ENCODE measurements at regions not wholly inside any gene's neighbourhood (a gene's known extent, or its start where the extent isn't known, plus 50 kb on each side); places are given as distances from the start of the nearest gene placed in this dataset.
A peak's percentile ranks its signal among the peaks of the same experiment; 100 is the strongest.

DNA sequence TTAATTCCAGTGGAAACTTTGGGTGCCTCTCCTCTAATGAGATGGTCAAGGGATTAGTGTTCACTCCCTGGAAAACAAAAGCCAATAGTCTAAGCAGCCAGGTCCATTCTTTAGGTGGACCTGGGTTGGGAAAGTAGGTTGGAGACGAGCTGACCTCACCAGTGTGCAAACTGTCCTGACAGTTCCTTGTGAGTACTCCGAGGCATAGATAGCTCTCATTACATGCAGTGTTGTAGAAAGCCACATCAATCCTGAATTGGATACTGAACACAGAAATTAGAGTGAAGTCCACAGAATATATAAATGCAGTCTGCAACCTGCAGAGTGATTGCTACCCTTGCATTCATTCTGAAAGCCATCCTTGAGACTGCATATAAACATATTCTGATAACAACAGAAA is 675.1 kb upstream of the CXADR start:
- Histone ChIP-seq H2BK12ac (ENCODE audit: low read length) (no peak overlapping the region), H2BK5ac (ENCODE audit: low read depth, low read length, poor library complexity) (no peak overlapping the region), H2BK120ac (ENCODE audit: insufficient read depth, low read length, poor library complexity) (no peak overlapping the region), H4K12ac (ENCODE audit: low read depth, low read length) (no peak overlapping the region), H3K4me2 (ENCODE audit: low read length) (no peak overlapping the region), H2AK5ac (ENCODE audit: low read length) (no peak overlapping the region), H3K4ac (ENCODE audit: low read depth, low read length) (no peak overlapping the region), H4K8ac (ENCODE audit: low read depth, low read length) (no peak overlapping the region), H3K4me1 (ENCODE audit: control insufficient read depth in 1 of 2, insufficient read depth in 2 of 2, low read length in 2 of 2) (no peaks in the 10 kb centered on the region), H4K91ac (ENCODE audit: low read depth, low read length) (no peak overlapping the region), H3K36me3 (ENCODE audit: control insufficient read depth in 1 of 2, insufficient read depth in 2 of 2, low read length in 2 of 2) (no peaks in the 10 kb centered on the region), H2AFZ (ENCODE audit: insufficient read depth, low read length, poor library complexity) (no peak overlapping the region), H3K14ac (ENCODE audit: low read length) (no peak overlapping the region), H3K23ac (ENCODE audit: low read length) (no peak overlapping the region), H3K79me1 (ENCODE audit: low read length) (no peaks in the 10 kb centered on the region), H3K4me3 (ENCODE audit: low read depth, low read length) (no peak overlapping the region), H3K9me3 (ENCODE audit: insufficient read depth, low read depth, low read length) (no peaks in the 10 kb centered on the region), H3K79me2 (ENCODE audit: control insufficient read depth, insufficient read depth, low read length, poor library complexity) (no peaks in the 10 kb centered on the region), H3K27me3 (ENCODE audit: insufficient read depth, low read length) (no peaks in the 10 kb centered on the region), H3K9ac (ENCODE audit: low read length) (no peak overlapping the region), H3K27ac (ENCODE audit: low read depth, low read length) (no peak overlapping the region), H3K18ac (ENCODE audit: low read length) (no peak overlapping the region)
- no peak for DNase-seq
- WGBS (ENCODE audit: extremely low coverage, insufficient coverage, insufficient read length): no CpG with 5 or more reads among the region's 2 CpGs

DNA sequence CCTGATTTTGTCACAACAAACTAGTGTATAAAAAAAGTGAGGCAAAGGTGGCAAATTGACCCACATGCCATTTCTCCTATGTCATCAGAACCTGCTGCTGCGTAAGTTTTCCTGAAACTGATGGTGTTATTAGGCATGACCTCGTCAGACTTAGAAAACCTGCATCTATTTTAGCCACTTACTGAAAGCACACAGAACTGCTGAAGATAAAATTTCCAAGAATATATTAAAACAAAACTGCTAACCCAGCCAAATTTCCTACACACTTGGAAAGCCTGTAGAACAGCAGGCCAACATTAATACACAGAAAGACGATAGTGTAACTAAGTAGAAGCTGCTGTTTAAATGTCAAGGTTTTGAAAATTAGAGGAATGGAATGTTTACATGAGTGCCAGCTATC is 674.5 kb upstream of the CXADR start:
- no CpG with 5 or more reads among the region's 3 CpGs for WGBS (ENCODE audit: extremely low coverage, insufficient coverage, insufficient read length)
- Histone ChIP-seq H3K79me1 (ENCODE audit: low read length) (no peaks in the 10 kb centered on the region), H3K23ac (ENCODE audit: low read length) (no peak overlapping the region), H4K8ac (ENCODE audit: low read depth, low read length) (no peak overlapping the region), H3K4me1 (ENCODE audit: control insufficient read depth in 1 of 2, insufficient read depth in 2 of 2, low read length in 2 of 2) (no peaks in the 10 kb centered on the region), H4K91ac (ENCODE audit: low read depth, low read length) (no peak overlapping the region), H2BK12ac (ENCODE audit: low read length) (no peak overlapping the region), H4K12ac (ENCODE audit: low read depth, low read length) (no peak overlapping the region), H3K4me2 (ENCODE audit: low read length) (no peak overlapping the region), H3K27me3 (ENCODE audit: insufficient read depth, low read length) (no peaks in the 10 kb centered on the region), H3K4ac (ENCODE audit: low read depth, low read length) (no peak overlapping the region), H3K14ac (ENCODE audit: low read length) (no peak overlapping the region), H3K36me3 (ENCODE audit: control insufficient read depth in 1 of 2, insufficient read depth in 2 of 2, low read length in 2 of 2) (no peaks in the 10 kb centered on the region), H3K9me3 (ENCODE audit: insufficient read depth, low read depth, low read length) (no peaks in the 10 kb centered on the region), H3K9ac (ENCODE audit: low read length) (no peak overlapping the region), H2BK5ac (ENCODE audit: low read depth, low read length, poor library complexity) (no peak overlapping the region), H2AFZ (ENCODE audit: insufficient read depth, low read length, poor library complexity) (no peak overlapping the region), H3K79me2 (ENCODE audit: control insufficient read depth, insufficient read depth, low read length, poor library complexity) (no peaks in the 10 kb centered on the region), H3K4me3 (ENCODE audit: low read depth, low read length) (no peak overlapping the region), H3K18ac (ENCODE audit: low read length) (no peak overlapping the region), H2BK120ac (ENCODE audit: insufficient read depth, low read length, poor library complexity) (no peak overlapping the region), H2AK5ac (ENCODE audit: low read length) (no peak overlapping the region), H3K27ac (ENCODE audit: low read depth, low read length) (no peak overlapping the region)
- peak in 1 of 2 donors; percentile 14 for DNase-seq

DNA sequence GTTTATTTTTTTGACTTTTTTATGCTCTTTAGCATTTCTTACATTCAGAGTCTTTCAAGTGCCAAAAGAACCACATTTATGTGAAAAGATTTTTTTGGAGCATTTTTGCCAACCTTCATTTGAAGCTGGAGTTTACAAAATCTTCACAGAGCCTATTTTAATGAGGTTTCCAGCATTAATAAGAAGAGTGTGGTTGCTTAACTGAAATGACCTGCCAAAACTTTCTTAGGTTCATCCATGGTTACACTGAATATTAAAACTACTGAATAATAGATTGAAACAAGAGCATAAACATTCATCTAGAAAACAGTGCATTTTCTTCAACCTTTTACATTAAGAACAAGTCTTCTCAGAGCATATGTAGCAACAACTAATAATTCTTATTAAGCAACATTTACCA is 672.3 kb upstream of the CXADR start:
- Histone ChIP-seq H3K27me3 (ENCODE audit: insufficient read depth, low read length) (no peaks in the 10 kb centered on the region), H2AFZ (ENCODE audit: insufficient read depth, low read length, poor library complexity) (no peak overlapping the region), H3K23ac (ENCODE audit: low read length) (no peak overlapping the region), H3K79me2 (ENCODE audit: control insufficient read depth, insufficient read depth, low read length, poor library complexity) (no peaks in the 10 kb centered on the region), H3K18ac (ENCODE audit: low read length) (no peak overlapping the region), H2AK5ac (ENCODE audit: low read length) (no peak overlapping the region), H3K14ac (ENCODE audit: low read length) (no peak overlapping the region), H3K9me3 (ENCODE audit: insufficient read depth, low read depth, low read length) (no peaks in the 10 kb centered on the region), H3K36me3 (ENCODE audit: control insufficient read depth in 1 of 2, insufficient read depth in 2 of 2, low read length in 2 of 2) (no peaks in the 10 kb centered on the region), H2BK5ac (ENCODE audit: low read depth, low read length, poor library complexity) (no peak overlapping the region), H3K9ac (ENCODE audit: low read length) (no peak overlapping the region), H3K4ac (ENCODE audit: low read depth, low read length) (no peak overlapping the region), H3K4me1 (ENCODE audit: control insufficient read depth in 1 of 2, insufficient read depth in 2 of 2, low read length in 2 of 2) (no peaks in the 10 kb centered on the region), H3K27ac (ENCODE audit: low read depth, low read length) (no peak overlapping the region), H4K12ac (ENCODE audit: low read depth, low read length) (no peak overlapping the region), H3K79me1 (ENCODE audit: low read length) (no peaks in the 10 kb centered on the region), H3K4me3 (ENCODE audit: low read depth, low read length) (no peak overlapping the region), H4K8ac (ENCODE audit: low read depth, low read length) (no peak overlapping the region), H3K4me2 (ENCODE audit: low read length) (no peak overlapping the region), H4K91ac (ENCODE audit: low read depth, low read length) (no peak overlapping the region), H2BK12ac (ENCODE audit: low read length) (no peak overlapping the region), H2BK120ac (ENCODE audit: insufficient read depth, low read length, poor library complexity) (no peak overlapping the region)
- DNase-seq: no peak

DNA sequence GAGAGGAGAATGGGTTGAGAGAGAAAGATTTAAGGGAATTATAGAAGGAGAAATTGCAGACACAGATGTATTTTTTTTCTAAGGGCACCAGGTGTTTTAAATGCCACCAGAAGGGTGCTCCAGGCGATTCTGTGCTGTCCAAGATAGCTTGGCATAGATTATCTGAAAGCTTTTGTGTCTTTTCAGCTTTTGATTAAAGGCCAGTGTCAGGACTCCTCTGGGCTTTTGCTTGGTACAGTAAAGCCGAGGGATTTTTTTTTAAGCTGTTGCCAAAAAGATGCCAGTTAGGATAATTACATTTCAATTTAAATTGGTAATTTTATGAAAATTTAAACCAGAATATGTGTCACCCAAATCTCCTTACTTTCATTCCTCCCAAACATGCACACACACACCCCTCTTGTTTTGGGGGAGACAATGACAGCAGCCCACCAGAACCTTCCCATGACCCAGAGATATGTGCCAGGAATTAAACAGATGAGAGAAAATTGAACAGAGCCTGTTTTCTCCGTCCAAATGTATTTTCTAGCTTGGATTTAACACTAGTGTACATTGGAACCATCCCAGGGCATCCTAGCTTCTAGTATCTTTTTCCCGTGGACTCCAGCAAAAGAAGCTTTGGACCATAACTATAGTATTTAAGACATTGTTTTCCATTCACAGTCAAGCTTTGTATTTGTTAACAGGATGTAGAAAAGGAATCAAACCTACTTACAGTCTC is 670.7 kb upstream of the CXADR start:
- Histone ChIP-seq H2BK120ac (ENCODE audit: insufficient read depth, low read length, poor library complexity) (no peak overlapping the region), H2AK5ac (ENCODE audit: low read length) (no peak overlapping the region), H3K14ac (ENCODE audit: low read length) (no peak overlapping the region), H3K27ac (ENCODE audit: low read depth, low read length) (no peak overlapping the region), H4K91ac (ENCODE audit: low read depth, low read length) (no peak overlapping the region), H3K79me2 (ENCODE audit: control insufficient read depth, insufficient read depth, low read length, poor library complexity) (no peaks in the 10 kb centered on the region), H3K18ac (ENCODE audit: low read length) (no peak overlapping the region), H3K36me3 (ENCODE audit: control insufficient read depth in 1 of 2, insufficient read depth in 2 of 2, low read length in 2 of 2) (no peaks in the 10 kb centered on the region), H3K4me2 (ENCODE audit: low read length) (no peak overlapping the region), H2BK5ac (ENCODE audit: low read depth, low read length, poor library complexity) (no peak overlapping the region), H3K23ac (ENCODE audit: low read length) (no peak overlapping the region), H3K9me3 (ENCODE audit: insufficient read depth, low read depth, low read length) (no peaks in the 10 kb centered on the region), H4K8ac (ENCODE audit: low read depth, low read length) (no peak overlapping the region), H3K9ac (ENCODE audit: low read length) (no peak overlapping the region), H3K79me1 (ENCODE audit: low read length) (no peaks in the 10 kb centered on the region), H2BK12ac (ENCODE audit: low read length) (no peak overlapping the region), H3K4me3 (ENCODE audit: low read depth, low read length) (no peak overlapping the region), H4K12ac (ENCODE audit: low read depth, low read length) (no peak overlapping the region), H3K27me3 (ENCODE audit: insufficient read depth, low read length) (no peaks in the 10 kb centered on the region), H2AFZ (ENCODE audit: insufficient read depth, low read length, poor library complexity) (no peak overlapping the region), H3K4me1 (ENCODE audit: control insufficient read depth in 1 of 2, insufficient read depth in 2 of 2, low read length in 2 of 2) (no peaks in the 10 kb centered on the region), H3K4ac (ENCODE audit: low read depth, low read length) (no peak overlapping the region)
- WGBS (ENCODE audit: extremely low coverage, insufficient coverage, insufficient read length): no CpG with 5 or more reads among the region's 4 CpGs
- DNase-seq: no peak
